WTC11 (cell line): ENCODE measurements at regions not wholly inside any gene's neighbourhood (a gene's known extent, or its start where the extent isn't known, plus 50 kb on each side); places are given as distances from the start of the nearest gene placed in this dataset.

Source experiments
- ATAC-seq: fragments of 200-7000 bp; cut with Tn5 transposase; 2 replicates; pipeline ENCODE4 v1.10.0; 2021; ENCODE audit warnings: mild to moderate bottlenecking, moderate library complexity
- CTCF ChIA-PET: fragments of 300-600 bp; sonication (Branson Sonifier 250); formaldehyde crosslinking; loops from one replicate; lab custom pipeline; 2021; ENCODE audit warnings: antibody characterized with exemption; lab: Charles Lee
- POLR2A ChIA-PET: fragments of 350-600 bp; sonication (Branson Sonifier 250); formaldehyde crosslinking; loops from one replicate; lab custom pipeline; 2021; ENCODE audit warnings: antibody characterized with exemption; lab: Charles Lee
- DNase-seq: peaks from one replicate; pipeline ENCODE4 v3.0.0; 2021; ENCODE audit warnings: low spot score
- H3K27ac Mint-ChIP-seq: 2 replicates; pipeline ENCODE4 v1.8.0; 2021; ENCODE audit warnings: mixed read lengths
- H3K27me3 Mint-ChIP-seq: 2 replicates; pipeline ENCODE4 v1.8.0; 2021; ENCODE audit warnings: low read depth, mild to moderate bottlenecking, moderate library complexity, mixed read lengths
- H3K36me3 Mint-ChIP-seq: 2 replicates; pipeline ENCODE4 v1.8.0; 2021; ENCODE audit warnings: mixed read lengths
- H3K4me1 Mint-ChIP-seq: 2 replicates; pipeline ENCODE4 v1.8.0; 2022; ENCODE audit warnings: mixed read lengths
- H3K4me3 Mint-ChIP-seq: 2 replicates; pipeline ENCODE4 v1.8.0; 2021; ENCODE audit warnings: mild to moderate bottlenecking, moderate library complexity, mixed read lengths
- H3K9me3 Mint-ChIP-seq: 2 replicates; pipeline ENCODE4 v1.8.0; 2021; ENCODE audit warnings: mixed read lengths
- ATF2 ChIP-seq: sonication (generic); formaldehyde crosslinking; IDR thresholded peaks from 2 replicates; pipeline ENCODE4 v1.8.1; 2022; ENCODE audit warnings: low read depth, missing genetic modification reagents, borderline replicate concordance
- CREB1 ChIP-seq: sonication (generic); formaldehyde crosslinking; IDR thresholded peaks from 2 replicates; pipeline ENCODE4 v1.8.0; 2023; ENCODE audit warnings: mild to moderate bottlenecking, missing genetic modification reagents
- EMX1 ChIP-seq: fragments of 250-450 bp; sonication (Bioruptor Pico); IDR thresholded peaks from 2 replicates; pipeline ENCODE4 v1.8.0; 2021; ENCODE audit warnings: mild to moderate bottlenecking
- ERG ChIP-seq: fragments of 250-450 bp; sonication (Bioruptor Pico); IDR thresholded peaks from 2 replicates; pipeline ENCODE4 v1.8.0; 2021; ENCODE audit warnings: mild to moderate bottlenecking
- ESRRA ChIP-seq: sonication (generic); formaldehyde crosslinking; IDR thresholded peaks from 2 replicates; pipeline ENCODE4 v1.8.1; 2022; ENCODE audit warnings: mild to moderate bottlenecking, missing genetic modification reagents, borderline replicate concordance
- ETV6 ChIP-seq: sonication (generic); formaldehyde crosslinking; IDR thresholded peaks from 2 replicates; pipeline ENCODE4 v1.8.1; 2022; ENCODE audit warnings: mild to moderate bottlenecking, missing genetic modification reagents
- FOXJ3 ChIP-seq: sonication (generic); formaldehyde crosslinking; IDR thresholded peaks from 2 replicates; pipeline ENCODE4 v1.9.0; 2021; ENCODE audit warnings: missing genetic modification reagents, mild to moderate bottlenecking, borderline replicate concordance
- GRHL2 ChIP-seq: fragments of 250-450 bp; sonication (Bioruptor Pico); IDR thresholded peaks from 2 replicates; pipeline ENCODE4 v1.8.0; 2022; ENCODE audit warnings: mild to moderate bottlenecking, moderate library complexity; ENCODE audit not compliant: insufficient replicate concordance, severe bottlenecking
- HMGA2 ChIP-seq: fragments of 250-450 bp; sonication (Bioruptor Pico); IDR thresholded peaks from 2 replicates; pipeline ENCODE4 v1.4.0; 2021; ENCODE audit warnings: mild to moderate bottlenecking, moderate library complexity
- HMGXB4 ChIP-seq: sonication (generic); formaldehyde crosslinking; IDR thresholded peaks from 2 replicates; pipeline ENCODE4 v1.8.1; 2023; ENCODE audit warnings: mild to moderate bottlenecking, moderate library complexity, missing genetic modification reagents
- JAZF1 ChIP-seq: fragments of 250-450 bp; sonication (Bioruptor Pico); IDR thresholded peaks from 2 replicates; pipeline ENCODE4 v1.9.0; 2021; ENCODE audit warnings: moderate library complexity, mild to moderate bottlenecking, inconsistent platforms
- JUN ChIP-seq: sonication (generic); formaldehyde crosslinking; IDR thresholded peaks from 2 replicates; pipeline ENCODE4 v1.8.0; 2023; ENCODE audit warnings: mild to moderate bottlenecking, missing genetic modification reagents
- MYBL2 ChIP-seq: sonication (generic); formaldehyde crosslinking; IDR thresholded peaks from 2 replicates; pipeline ENCODE4 v1.8.1; 2023; ENCODE audit warnings: mild to moderate bottlenecking, moderate library complexity, missing genetic modification reagents
- NR2C2 ChIP-seq: sonication (generic); formaldehyde crosslinking; IDR thresholded peaks from 2 replicates; pipeline ENCODE4 v1.8.0; 2022; ENCODE audit warnings: mild to moderate bottlenecking, missing genetic modification reagents
- SOX15 ChIP-seq: fragments of 250-450 bp; sonication (Bioruptor Pico); IDR thresholded peaks from 2 replicates; pipeline ENCODE4 v1.9.0; 2021; ENCODE audit warnings: mild to moderate bottlenecking
- SP1 ChIP-seq: sonication (generic); formaldehyde crosslinking; conservative IDR thresholded peaks from 2 replicates; pipeline ENCODE4 v1.8.1; 2022; ENCODE audit warnings: missing genetic modification reagents
- TP53 ChIP-seq: sonication (generic); formaldehyde crosslinking; IDR thresholded peaks from 2 replicates; pipeline ENCODE4 v1.8.1; 2023; ENCODE audit warnings: mild to moderate bottlenecking, missing genetic modification reagents
- ZNF219 ChIP-seq: sonication (generic); formaldehyde crosslinking; IDR thresholded peaks from 2 replicates; pipeline ENCODE4 v1.8.0; 2023; ENCODE audit warnings: missing genetic modification reagents, mild to moderate bottlenecking, borderline replicate concordance
- TF ChIP-seq, protein P1 (sequence below): sonication (generic); formaldehyde crosslinking; IDR thresholded peaks from 2 replicates; pipeline ENCODE4 v1.8.0; 2022; ENCODE audit warnings: mild to moderate bottlenecking, missing genetic modification reagents
- TF ChIP-seq, protein P2 (sequence below): sonication (generic); formaldehyde crosslinking; IDR thresholded peaks from 2 replicates; pipeline ENCODE4 v1.8.1; 2022; ENCODE audit warnings: mild to moderate bottlenecking, missing genetic modification reagents, moderate library complexity, borderline replicate concordance
- TF ChIP-seq, protein P3 (sequence below): sonication (generic); formaldehyde crosslinking; IDR thresholded peaks from 2 replicates; pipeline ENCODE4 v1.8.1; 2023; ENCODE audit warnings: mild to moderate bottlenecking, missing genetic modification reagents, moderate library complexity
- TF ChIP-seq, protein P4 (sequence below): fragments of 250-450 bp; sonication (Bioruptor Pico); IDR thresholded peaks from 2 replicates; pipeline ENCODE4 v1.9.0; 2021; ENCODE audit warnings: mild to moderate bottlenecking

DNA sequence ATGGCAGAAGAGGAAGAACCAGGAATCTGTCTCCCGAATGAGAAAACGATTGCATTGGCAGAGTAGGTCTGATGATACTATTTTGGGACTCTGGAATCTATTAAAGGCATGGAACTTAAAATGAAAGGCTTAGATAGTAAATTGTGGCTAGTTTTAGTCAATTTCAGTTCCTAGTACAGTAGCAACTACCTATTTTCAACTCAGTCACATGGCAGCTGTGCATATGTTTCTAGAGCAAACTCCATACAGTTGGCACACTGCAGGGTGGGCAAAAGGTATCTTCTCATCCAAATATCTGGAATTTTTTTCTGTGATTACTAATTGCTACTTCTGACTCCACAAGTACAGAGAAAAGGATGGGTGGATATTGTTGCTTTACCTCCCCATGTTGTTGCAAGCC is 663.6 kb downstream of the PCDH7 start (continued):
- TF ChIP-seq, protein P1, sequence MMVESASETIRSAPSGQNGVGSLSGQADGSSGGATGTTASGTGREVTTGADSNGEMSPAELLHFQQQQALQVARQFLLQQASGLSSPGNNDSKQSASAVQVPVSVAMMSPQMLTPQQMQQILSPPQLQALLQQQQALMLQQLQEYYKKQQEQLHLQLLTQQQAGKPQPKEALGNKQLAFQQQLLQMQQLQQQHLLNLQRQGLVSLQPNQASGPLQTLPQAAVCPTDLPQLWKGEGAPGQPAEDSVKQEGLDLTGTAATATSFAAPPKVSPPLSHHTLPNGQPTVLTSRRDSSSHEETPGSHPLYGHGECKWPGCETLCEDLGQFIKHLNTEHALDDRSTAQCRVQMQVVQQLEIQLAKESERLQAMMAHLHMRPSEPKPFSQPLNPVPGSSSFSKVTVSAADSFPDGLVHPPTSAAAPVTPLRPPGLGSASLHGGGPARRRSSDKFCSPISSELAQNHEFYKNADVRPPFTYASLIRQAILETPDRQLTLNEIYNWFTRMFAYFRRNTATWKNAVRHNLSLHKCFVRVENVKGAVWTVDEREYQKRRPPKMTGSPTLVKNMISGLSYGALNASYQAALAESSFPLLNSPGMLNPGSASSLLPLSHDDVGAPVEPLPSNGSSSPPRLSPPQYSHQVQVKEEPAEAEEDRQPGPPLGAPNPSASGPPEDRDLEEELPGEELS (CRISPR knock-in tag) = no peak
- TF ChIP-seq GRHL2 (CRISPR knock-in tag) (no peak), SP1 (CRISPR knock-in tag) (no peak), CREB1 (CRISPR knock-in tag) (no peak), HMGA2 (CRISPR knock-in tag) (no peak), HMGXB4 (CRISPR knock-in tag) (no peak), ETV6 (CRISPR knock-in tag) (no peak), ERG (CRISPR knock-in tag) (no peak)

- POLR2A ChIA-PET = no interaction called here
- CTCF ChIA-PET = interaction anchor here (0.6 kb wide), 1 partner anchor 676 kb away, joined by 3 read pairs; no protein-coding TSS in a partner anchor
Observed at GRCh38 chr4:31390849-31391248, 670.7 kb downstream of the PCDH7 start.

DNA sequence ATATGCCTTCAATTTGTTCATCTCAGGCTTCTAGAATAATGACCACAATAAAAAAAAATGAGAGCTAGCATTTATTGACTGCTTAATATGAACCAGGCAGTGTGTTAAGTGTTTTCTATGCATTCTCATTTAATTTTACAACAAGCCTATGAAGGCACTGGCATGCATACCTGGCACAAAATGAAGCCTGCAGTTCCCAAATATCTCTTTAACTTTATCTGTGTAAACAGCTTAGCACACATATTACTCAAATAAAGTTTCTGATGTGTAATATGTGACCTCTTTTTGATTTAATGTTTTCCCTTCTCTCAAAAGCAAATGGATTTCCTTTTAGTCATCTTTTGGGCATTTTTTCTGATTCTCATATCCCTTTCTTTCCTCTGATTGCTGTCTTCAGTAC is 671.8 kb downstream of the PCDH7 start:
- ChIA-PET POLR2A (no interaction called here), CTCF (no interaction called here)
- Mint-ChIP-seq H3K4me3 (no peak overlapping the region), H3K27ac (no peak overlapping the region), H3K27me3 (no peaks in the 10 kb centered on the region), H3K9me3 (0 out of 2 replicates have a peak, but pooled peaks cover 3% of the 10 kb centered on the region), H3K36me3 (no peaks in the 10 kb centered on the region), H3K4me1 (peaks cover 9% of the 10 kb centered on the region)
- DNase-seq (no peak), ATAC-seq (no peak)
- TF ChIP-seq ZNF219 (CRISPR knock-in tag) = no peak
- TF ChIP-seq ATF2 (CRISPR knock-in tag) = no peak
- TF ChIP-seq HMGA2 (CRISPR knock-in tag) = no peak
- no peak for TF ChIP-seq JAZF1 (CRISPR knock-in tag)
- TF ChIP-seq TP53 (CRISPR knock-in tag) = no peak
- TF ChIP-seq, protein P2, sequence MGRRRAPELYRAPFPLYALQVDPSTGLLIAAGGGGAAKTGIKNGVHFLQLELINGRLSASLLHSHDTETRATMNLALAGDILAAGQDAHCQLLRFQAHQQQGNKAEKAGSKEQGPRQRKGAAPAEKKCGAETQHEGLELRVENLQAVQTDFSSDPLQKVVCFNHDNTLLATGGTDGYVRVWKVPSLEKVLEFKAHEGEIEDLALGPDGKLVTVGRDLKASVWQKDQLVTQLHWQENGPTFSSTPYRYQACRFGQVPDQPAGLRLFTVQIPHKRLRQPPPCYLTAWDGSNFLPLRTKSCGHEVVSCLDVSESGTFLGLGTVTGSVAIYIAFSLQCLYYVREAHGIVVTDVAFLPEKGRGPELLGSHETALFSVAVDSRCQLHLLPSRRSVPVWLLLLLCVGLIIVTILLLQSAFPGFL (CRISPR knock-in tag) = no peak
- no peak for TF ChIP-seq MYBL2 (CRISPR knock-in tag)
- no peak for TF ChIP-seq FOXJ3 (CRISPR knock-in tag)
- TF ChIP-seq, protein P3, sequence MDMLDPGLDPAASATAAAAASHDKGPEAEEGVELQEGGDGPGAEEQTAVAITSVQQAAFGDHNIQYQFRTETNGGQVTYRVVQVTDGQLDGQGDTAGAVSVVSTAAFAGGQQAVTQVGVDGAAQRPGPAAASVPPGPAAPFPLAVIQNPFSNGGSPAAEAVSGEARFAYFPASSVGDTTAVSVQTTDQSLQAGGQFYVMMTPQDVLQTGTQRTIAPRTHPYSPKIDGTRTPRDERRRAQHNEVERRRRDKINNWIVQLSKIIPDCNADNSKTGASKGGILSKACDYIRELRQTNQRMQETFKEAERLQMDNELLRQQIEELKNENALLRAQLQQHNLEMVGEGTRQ (CRISPR knock-in tag) = no peak
- TF ChIP-seq EMX1 (CRISPR knock-in tag) = no peak
- no peak for TF ChIP-seq JUN
- TF ChIP-seq SP1 (CRISPR knock-in tag) = no peak
- no peak for TF ChIP-seq NR2C2 (CRISPR knock-in tag)
- TF ChIP-seq, protein P4, sequence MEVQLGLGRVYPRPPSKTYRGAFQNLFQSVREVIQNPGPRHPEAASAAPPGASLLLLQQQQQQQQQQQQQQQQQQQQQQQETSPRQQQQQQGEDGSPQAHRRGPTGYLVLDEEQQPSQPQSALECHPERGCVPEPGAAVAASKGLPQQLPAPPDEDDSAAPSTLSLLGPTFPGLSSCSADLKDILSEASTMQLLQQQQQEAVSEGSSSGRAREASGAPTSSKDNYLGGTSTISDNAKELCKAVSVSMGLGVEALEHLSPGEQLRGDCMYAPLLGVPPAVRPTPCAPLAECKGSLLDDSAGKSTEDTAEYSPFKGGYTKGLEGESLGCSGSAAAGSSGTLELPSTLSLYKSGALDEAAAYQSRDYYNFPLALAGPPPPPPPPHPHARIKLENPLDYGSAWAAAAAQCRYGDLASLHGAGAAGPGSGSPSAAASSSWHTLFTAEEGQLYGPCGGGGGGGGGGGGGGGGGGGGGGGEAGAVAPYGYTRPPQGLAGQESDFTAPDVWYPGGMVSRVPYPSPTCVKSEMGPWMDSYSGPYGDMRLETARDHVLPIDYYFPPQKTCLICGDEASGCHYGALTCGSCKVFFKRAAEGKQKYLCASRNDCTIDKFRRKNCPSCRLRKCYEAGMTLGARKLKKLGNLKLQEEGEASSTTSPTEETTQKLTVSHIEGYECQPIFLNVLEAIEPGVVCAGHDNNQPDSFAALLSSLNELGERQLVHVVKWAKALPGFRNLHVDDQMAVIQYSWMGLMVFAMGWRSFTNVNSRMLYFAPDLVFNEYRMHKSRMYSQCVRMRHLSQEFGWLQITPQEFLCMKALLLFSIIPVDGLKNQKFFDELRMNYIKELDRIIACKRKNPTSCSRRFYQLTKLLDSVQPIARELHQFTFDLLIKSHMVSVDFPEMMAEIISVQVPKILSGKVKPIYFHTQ (CRISPR knock-in tag) = no peak
- TF ChIP-seq ESRRA = no peak
- TF ChIP-seq SOX15 = no peak

More at GRCh38 chr4:31390849-31391248, 670.7 kb downstream of the PCDH7 start:
- H3K36me3 Mint-ChIP-seq = no peaks in the 10 kb centered on the region
- no peak for ATAC-seq
- no peak overlapping the region for H3K27ac Mint-ChIP-seq
- 0 out of 2 replicates have a peak, but pooled peaks cover 3% of the 10 kb centered on the region for H3K9me3 Mint-ChIP-seq
- H3K4me3 Mint-ChIP-seq = no peak overlapping the region
- no peaks in the 10 kb centered on the region for H3K27me3 Mint-ChIP-seq
- TF ChIP-seq FOXJ3 (CRISPR knock-in tag) = no peak
- TF ChIP-seq, all 79 proteins: peak for 0
- H3K4me1 Mint-ChIP-seq = peaks cover 9% of the 10 kb centered on the region
- no peak for DNase-seq
